ENCODE measurements at regions not wholly inside any gene's neighbourhood (a gene's known extent, or its start where the extent isn't known, plus 50 kb on each side); places are given as distances from the start of the nearest gene placed in this dataset.

DNA sequence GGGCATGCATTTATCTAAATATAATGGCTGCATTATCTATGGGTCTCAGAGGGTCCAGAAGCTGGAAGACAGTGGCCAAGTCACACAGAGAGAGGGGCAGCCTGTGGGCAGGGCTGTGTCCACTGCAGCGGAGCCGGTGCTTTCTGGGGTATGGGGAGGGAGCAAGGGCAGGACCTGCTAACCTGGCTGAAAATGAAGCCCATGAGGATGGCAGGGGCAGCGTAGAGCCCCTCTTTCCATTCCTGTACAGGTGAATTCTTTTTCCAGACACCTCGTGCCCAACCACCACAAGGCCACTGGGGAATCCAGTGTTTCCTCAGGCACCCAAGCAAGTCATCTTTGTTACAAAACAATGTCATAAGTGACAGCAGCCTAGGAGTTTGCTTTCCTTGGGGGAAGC, 305.9 kb upstream of the IRX4 start:
- no peaks in the 10 kb centered on the region for H3K36me3 ChIP-seq (ENCODE audit: control insufficient read depth, insufficient read depth, low read length, severe bottlenecking)
- H3K4me1 ChIP-seq (ENCODE audit: control insufficient read depth, insufficient read depth, low read length): no peaks in the 10 kb centered on the region
- peaks cover 7% of the 10 kb centered on the region for H3K27me3 ChIP-seq (replicated peaks; ENCODE audit: control insufficient read depth, insufficient read depth, low read length)
- H3K9ac ChIP-seq (ENCODE audit: low read length): no peak overlapping the region
- H3K9me3 ChIP-seq (ENCODE audit: control insufficient read depth, low read length): no peaks in the 10 kb centered on the region
- DNase-seq (ENCODE audit: low read depth): no peak
- H3K4me3 ChIP-seq (ENCODE audit: low read length): no peak overlapping the region

DNA sequence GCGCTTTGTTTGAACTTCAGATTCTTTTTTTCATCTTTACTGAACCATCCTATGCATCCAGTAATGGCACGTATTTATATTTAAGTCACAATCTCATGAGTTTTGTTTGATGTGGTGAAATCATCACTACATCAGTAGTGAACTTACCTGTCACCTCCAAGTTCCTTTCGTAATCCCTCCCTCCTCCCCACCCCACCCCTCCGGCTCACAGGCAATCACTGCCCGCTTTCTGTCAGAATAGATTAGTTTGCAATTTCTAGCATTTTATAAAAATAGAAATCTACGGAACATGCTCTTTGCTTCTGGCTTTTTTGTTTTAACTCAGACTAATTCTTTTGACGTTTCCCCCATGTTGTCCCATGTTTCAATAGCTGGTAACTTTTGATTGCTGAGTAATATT, 305.4 kb upstream of the IRX4 start:
- H3K9ac ChIP-seq (ENCODE audit: low read length): no peak overlapping the region
- no peaks in the 10 kb centered on the region for H3K36me3 ChIP-seq (ENCODE audit: control insufficient read depth, insufficient read depth, low read length, severe bottlenecking)
- H3K4me3 ChIP-seq (ENCODE audit: low read length): no peak overlapping the region
- no peaks in the 10 kb centered on the region for H3K4me1 ChIP-seq (ENCODE audit: control insufficient read depth, insufficient read depth, low read length)
- DNase-seq (ENCODE audit: low read depth): no peak
- H3K27me3 ChIP-seq (replicated peaks; ENCODE audit: control insufficient read depth, insufficient read depth, low read length): peaks cover 7% of the 10 kb centered on the region
- no peaks in the 10 kb centered on the region for H3K9me3 ChIP-seq (ENCODE audit: control insufficient read depth, low read length)

DNA sequence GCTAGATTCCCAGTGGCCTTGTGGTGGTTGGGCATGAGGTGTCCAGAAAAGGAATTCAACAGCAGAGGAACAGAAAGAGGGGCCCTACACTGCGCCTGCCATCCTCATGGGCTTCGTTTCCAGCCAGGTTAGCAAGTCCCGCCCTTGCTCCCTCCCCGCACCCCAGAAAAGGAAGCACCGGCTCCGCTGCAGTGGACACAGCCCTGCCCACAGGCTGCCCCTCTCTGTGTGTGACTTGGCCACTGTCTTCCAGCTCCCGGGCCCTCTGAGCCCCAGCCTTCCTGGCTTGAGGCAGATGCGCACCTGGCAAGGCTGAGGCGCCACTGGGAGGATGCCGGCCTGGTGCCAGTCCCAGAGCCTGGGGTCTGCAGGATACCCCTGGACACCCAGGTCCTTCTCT, 305.0 kb upstream of the IRX4 start:
- DNase-seq (ENCODE audit: low read depth): no peak
- Histone ChIP-seq H3K4me3 (ENCODE audit: low read length) (no peak overlapping the region), H3K27me3 (replicated peaks; ENCODE audit: control insufficient read depth, insufficient read depth, low read length) (peaks cover 7% of the 10 kb centered on the region), H3K9ac (ENCODE audit: low read length) (no peak overlapping the region), H3K36me3 (ENCODE audit: control insufficient read depth, insufficient read depth, low read length, severe bottlenecking) (no peaks in the 10 kb centered on the region), H3K4me1 (ENCODE audit: control insufficient read depth, insufficient read depth, low read length) (no peaks in the 10 kb centered on the region), H3K9me3 (ENCODE audit: control insufficient read depth, low read length) (no peaks in the 10 kb centered on the region)

DNA sequence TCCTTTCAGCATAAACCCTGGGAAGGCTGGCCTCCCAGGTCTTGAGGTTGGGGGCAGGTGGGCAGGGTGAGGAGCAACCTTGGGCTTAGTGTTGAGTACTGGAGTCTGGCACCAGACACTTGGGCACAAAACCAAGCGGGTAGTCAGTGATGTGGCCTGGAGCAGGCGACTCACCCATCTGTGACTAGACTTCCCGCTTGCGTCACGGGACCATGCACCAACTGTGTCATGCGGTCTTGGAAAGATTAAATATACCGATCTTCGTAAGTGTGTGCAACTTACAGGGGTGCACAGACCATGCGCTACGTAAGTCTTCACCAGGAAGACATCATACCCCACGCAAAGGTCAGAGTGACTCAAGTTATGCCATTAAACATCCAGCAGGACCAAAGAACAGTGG, 304.4 kb upstream of the IRX4 start:
- Histone ChIP-seq H3K4me1 (ENCODE audit: control insufficient read depth, insufficient read depth, low read length) (no peaks in the 10 kb centered on the region), H3K9ac (ENCODE audit: low read length) (no peak overlapping the region), H3K9me3 (ENCODE audit: control insufficient read depth, low read length) (no peaks in the 10 kb centered on the region), H3K4me3 (ENCODE audit: low read length) (no peak overlapping the region), H3K27me3 (replicated peaks; ENCODE audit: control insufficient read depth, insufficient read depth, low read length) (peaks cover 8% of the 10 kb centered on the region), H3K36me3 (ENCODE audit: control insufficient read depth, insufficient read depth, low read length, severe bottlenecking) (no peaks in the 10 kb centered on the region)
- DNase-seq (ENCODE audit: low read depth): no peak

DNA sequence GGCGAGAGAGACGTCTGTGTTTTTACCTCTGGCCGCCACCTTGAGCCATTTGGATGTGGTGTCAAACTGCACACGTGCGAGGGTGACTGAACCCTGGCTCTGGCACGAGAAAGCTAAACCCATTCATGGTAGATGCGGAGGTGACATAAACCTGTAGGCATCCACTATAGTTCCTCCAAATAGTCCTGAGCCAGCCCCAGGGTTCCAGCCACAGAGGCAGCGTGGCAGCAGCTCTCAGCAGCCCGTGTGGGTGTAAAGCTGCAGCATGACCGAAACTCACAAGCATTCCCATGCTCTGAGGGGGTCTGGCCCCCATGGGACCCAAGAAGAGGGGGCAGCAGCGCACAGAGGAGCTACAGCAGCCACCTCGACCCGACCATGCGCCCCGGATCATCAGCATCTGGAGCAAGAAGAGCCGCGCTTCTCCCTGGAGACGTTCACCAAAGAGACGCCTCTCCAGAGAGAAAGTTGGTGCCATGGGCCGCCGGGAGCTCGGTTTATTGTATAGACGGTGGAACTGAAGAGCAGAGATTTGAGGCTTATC, 303.8 kb upstream of the IRX4 start:
- no peaks in the 10 kb centered on the region for H3K4me1 ChIP-seq (ENCODE audit: control insufficient read depth, insufficient read depth, low read length)
- H3K9me3 ChIP-seq (ENCODE audit: control insufficient read depth, low read length): no peaks in the 10 kb centered on the region
- H3K36me3 ChIP-seq (ENCODE audit: control insufficient read depth, insufficient read depth, low read length, severe bottlenecking): no peaks in the 10 kb centered on the region
- H3K9ac ChIP-seq (ENCODE audit: low read length): no peak overlapping the region
- DNase-seq (ENCODE audit: low read depth): no peak
- H3K4me3 ChIP-seq (ENCODE audit: low read length): no peak overlapping the region
- peaks cover 14% of the 10 kb centered on the region for H3K27me3 ChIP-seq (replicated peaks; ENCODE audit: control insufficient read depth, insufficient read depth, low read length)

DNA sequence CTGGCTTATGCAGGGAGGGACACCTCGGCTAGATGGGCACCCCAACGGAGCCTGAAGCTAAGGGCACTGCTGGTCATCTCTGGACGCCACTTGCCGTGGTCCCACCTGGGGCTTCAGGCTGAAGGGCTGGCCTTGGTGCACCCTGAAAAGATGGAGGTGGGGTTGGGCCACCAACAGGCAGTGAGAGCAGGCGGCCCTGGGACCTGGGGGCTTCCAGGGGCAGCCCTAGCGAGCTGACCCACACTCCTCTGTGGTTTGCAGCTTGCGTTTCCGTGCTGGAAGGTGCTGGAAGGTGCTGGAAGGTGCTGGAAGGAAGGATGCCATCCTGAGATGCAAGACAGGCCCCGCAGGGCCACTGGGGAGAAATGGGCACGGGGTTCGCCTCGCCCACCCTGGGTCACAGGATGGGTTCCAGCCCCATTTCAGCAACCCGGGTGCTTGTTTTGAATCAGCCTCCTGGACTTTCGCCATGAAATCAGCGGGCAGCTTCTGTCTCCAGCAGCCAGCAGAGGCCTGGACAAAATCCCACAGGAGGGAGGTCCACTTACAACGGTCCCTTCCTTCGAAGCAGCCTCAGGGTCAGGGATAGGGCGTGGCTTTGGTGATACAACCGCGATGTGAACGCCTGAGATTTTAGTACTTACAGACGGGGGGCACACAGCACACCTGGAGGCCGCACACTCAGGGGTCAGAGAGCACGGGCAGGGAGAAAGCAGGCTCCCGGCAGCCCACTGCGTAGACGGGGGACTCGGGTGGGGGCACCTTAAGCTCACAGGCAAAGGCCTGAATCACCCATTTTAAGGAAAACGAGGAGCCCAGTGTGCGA, 303.1 kb upstream of the IRX4 start:
- Histone ChIP-seq H3K4me1 (ENCODE audit: control insufficient read depth, insufficient read depth, low read length) (no peaks in the 10 kb centered on the region), H3K36me3 (ENCODE audit: control insufficient read depth, insufficient read depth, low read length, severe bottlenecking) (no peaks in the 10 kb centered on the region), H3K4me3 (ENCODE audit: low read length) (no peak overlapping the region), H3K27me3 (replicated peaks; ENCODE audit: control insufficient read depth, insufficient read depth, low read length) (peaks cover 13% of the 10 kb centered on the region), H3K9me3 (ENCODE audit: control insufficient read depth, low read length) (no peaks in the 10 kb centered on the region), H3K9ac (ENCODE audit: low read length) (no peak overlapping the region)
- DNase-seq (ENCODE audit: low read depth): no peak

DNA sequence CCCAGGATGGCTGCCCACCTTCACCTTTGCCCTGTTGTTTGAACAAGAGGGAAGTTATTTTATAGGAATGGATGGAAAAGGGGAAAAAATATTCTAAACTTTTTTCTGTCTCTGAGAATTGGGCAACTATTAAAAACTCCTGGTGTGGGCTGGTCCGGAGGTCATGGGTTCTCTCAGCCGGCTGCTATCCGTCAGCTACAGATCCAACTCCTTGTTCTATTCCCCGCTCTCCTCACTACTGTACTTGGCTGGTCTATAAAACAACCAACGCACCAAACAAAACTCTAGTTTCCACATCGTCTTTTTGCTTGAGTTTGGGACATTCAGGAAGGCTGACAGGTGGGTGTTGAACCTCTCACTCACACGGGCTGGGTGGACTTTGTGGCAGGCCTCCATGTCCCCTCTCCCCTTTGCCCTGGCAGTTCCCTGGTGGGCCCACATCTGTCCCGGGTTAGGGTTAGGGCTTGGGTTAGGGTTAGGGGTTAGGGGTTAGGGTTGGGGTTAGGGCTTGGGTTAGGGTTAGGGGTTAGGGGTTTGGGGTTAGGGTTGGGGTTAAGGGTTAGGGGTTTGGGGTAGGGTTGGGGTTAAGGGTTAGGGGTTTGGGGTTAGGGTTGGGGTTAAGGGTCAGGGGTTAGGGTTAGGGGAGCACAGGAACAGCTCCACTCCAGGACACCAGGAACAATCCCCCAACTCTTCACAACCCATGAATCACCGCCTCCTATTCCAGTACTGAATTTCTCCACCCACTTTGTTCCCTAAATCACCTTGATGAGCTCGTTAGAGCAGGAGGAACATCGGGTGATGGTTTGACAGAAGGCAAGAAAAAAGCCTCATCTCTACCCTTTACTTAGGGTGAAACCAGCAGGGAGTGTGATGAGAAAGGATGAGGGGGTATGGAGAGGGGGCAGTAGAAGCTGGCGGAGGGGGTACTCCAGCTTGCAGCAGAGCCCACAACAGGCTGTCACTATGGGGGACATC, 302.1 kb upstream of the IRX4 start:
- no peaks in the 10 kb centered on the region for H3K36me3 ChIP-seq (ENCODE audit: control insufficient read depth, insufficient read depth, low read length, severe bottlenecking)
- H3K27me3 ChIP-seq (replicated peaks; ENCODE audit: control insufficient read depth, insufficient read depth, low read length): peaks cover 11% of the 10 kb centered on the region
- H3K4me3 ChIP-seq (ENCODE audit: low read length): no peak overlapping the region
- H3K9me3 ChIP-seq (ENCODE audit: control insufficient read depth, low read length): no peaks in the 10 kb centered on the region
- H3K4me1 ChIP-seq (ENCODE audit: control insufficient read depth, insufficient read depth, low read length): no peaks in the 10 kb centered on the region
- no peak overlapping the region for H3K9ac ChIP-seq (ENCODE audit: low read length)
- no peak for DNase-seq (ENCODE audit: low read depth)

DNA sequence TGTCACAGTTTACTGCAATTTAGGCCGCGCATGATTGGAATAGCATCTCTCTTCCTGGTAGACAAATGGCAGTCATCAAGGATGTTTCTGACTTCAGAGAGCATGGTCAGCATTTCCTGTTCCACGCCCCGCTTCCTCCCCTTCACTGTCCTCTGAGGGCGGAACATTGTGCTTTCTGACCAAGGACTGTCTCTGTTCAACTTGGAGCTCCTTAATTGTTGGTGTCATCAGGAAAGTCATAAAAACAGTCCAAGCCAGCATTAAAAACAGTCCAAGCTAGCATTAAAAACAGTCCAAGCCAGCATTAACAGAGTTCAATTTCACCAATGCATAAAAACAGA, 301.3 kb upstream of the IRX4 start:
- no peak overlapping the region for H3K9ac ChIP-seq (ENCODE audit: low read length)
- no peak for DNase-seq (ENCODE audit: low read depth)

DNA sequence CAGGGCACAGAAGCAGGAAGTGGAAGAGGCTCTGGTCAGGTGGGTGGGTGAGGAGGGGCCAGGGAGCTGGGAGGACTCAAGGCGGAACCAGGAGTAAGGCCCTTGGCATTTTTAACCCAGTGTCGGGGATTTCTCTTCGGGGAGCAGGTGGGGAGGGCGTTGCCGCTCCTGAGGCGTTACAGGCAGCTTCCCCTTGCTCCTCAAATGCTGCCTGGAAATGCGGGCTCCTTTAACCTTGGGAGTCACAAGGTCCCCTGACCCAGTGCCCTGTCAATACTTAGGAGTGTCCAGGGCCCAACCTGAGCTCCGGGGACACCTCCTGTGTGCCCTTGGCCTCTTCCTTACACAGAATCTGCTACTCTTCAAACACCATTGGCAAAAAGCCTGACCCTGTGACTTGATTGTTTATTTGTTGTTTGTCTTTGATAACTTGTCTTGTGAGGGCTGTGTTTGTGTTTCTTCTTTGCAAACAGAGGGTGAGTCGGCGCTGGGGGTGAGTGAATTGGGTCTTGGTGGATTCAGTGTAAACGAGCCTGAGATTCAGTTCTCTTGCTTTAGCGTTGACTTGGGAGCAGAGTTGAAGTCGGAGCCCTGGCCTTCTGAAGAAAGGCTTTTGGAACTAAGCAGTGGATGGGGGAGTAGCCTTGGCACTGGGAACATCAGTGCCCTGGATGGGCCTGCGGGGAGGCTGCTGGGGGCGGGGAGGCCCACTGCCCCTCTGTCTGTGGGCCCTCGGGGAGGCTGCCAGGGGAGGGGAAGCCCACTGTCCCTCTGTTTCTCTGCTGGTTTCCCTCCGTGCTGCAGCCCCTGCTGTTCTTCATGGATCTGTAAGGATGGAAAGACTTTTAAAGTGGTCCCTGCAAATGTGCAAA, 300.7 kb upstream of the IRX4 start:
- no peak for DNase-seq (ENCODE audit: low read depth)
- Histone ChIP-seq H3K27me3 (replicated peaks; ENCODE audit: control insufficient read depth, insufficient read depth, low read length) (peaks cover 17% of the 10 kb centered on the region), H3K9ac (ENCODE audit: low read length) (no peak overlapping the region), H3K9me3 (ENCODE audit: control insufficient read depth, low read length) (no peaks in the 10 kb centered on the region), H3K4me1 (ENCODE audit: control insufficient read depth, insufficient read depth, low read length) (no peaks in the 10 kb centered on the region), H3K36me3 (ENCODE audit: control insufficient read depth, insufficient read depth, low read length, severe bottlenecking) (no peaks in the 10 kb centered on the region), H3K4me3 (ENCODE audit: low read length) (no peak overlapping the region)

More for the DNA sequence above, 301.3 kb upstream of the IRX4 start:
- no peaks in the 10 kb centered on the region for H3K36me3 ChIP-seq (ENCODE audit: control insufficient read depth, insufficient read depth, low read length, severe bottlenecking)
- H3K4me3 ChIP-seq (ENCODE audit: low read length): no peak overlapping the region
- H3K9me3 ChIP-seq (ENCODE audit: control insufficient read depth, low read length): no peaks in the 10 kb centered on the region
- peaks cover 16% of the 10 kb centered on the region for H3K27me3 ChIP-seq (replicated peaks; ENCODE audit: control insufficient read depth, insufficient read depth, low read length)
- no peaks in the 10 kb centered on the region for H3K4me1 ChIP-seq (ENCODE audit: control insufficient read depth, insufficient read depth, low read length)

DNA sequence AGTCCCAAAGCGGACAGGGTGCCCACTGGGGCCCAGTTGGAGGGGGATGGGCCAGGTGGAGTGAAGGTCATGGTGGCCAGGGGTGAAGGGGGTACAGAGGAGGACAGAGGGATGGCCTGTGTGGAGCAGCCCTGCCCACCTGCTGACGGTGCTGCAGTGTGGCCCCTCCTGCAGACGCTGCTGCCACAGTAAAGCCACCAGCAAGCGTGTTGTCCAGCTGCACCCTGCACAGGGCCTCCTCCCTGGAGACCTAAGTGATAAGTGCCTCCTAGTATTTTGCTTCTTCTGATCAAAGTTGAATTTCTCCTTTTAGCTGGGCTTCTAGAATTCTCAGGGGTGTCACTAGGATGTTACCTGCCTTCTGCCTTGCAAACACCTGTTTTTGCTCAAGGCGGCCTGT, 299.3 kb upstream of the IRX4 start:
- no peak for DNase-seq (ENCODE audit: low read depth)
- Histone ChIP-seq H3K9ac (ENCODE audit: low read length) (no peak overlapping the region), H3K36me3 (ENCODE audit: control insufficient read depth, insufficient read depth, low read length, severe bottlenecking) (no peaks in the 10 kb centered on the region), H3K4me3 (ENCODE audit: low read length) (no peak overlapping the region), H3K4me1 (ENCODE audit: control insufficient read depth, insufficient read depth, low read length) (no peaks in the 10 kb centered on the region), H3K27me3 (replicated peaks; ENCODE audit: control insufficient read depth, insufficient read depth, low read length) (peaks cover 20% of the 10 kb centered on the region), H3K9me3 (ENCODE audit: control insufficient read depth, low read length) (no peaks in the 10 kb centered on the region)

All from adipocyte (in vitro differentiated cells).